GM23338 (cell line): ENCODE measurements at regions not wholly inside any gene's neighbourhood (a gene's known extent, or its start where the extent isn't known, plus 50 kb on each side); places are given as distances from the start of the nearest gene placed in this dataset.

ENCODE experiments used
- CREB1 ChIP-seq: fragments of 250-450 bp; sonication (Bioruptor Pico); IDR thresholded peaks from 2 replicates; pipeline ENCODE4 v1.5.0; 2020; ENCODE audit warnings: low read depth, mild to moderate bottlenecking, moderate library complexity
- CTCF ChIP-seq, 2 experiments: fragments of 200-600 bp in 1 of 2; sonication (generic) in 1 of 2; conservative IDR thresholded peaks; 2 replicates each; pipeline versions ENCODE4 v1.5.1 to v1.6.1; 2016 to 2017; ENCODE audit warnings: antibody characterized with exemption in 2 of 2, low read depth in 2 of 2, mild to moderate bottlenecking in 2 of 2, moderate library complexity in 1 of 2
- EZH2 ChIP-seq: fragments of 200-600 bp; sonication (generic); IDR thresholded peaks from one replicate; pipeline ENCODE4 v1.8.0; 2017; ENCODE audit warnings: antibody characterized with exemption, mild to moderate bottlenecking, low read depth; ENCODE audit not compliant: unreplicated experiment
- EZH2phosphoT487 ChIP-seq: fragments of 200-600 bp; sonication (generic); IDR thresholded peaks from one replicate; pipeline ENCODE4 v1.8.1; 2018; ENCODE audit warnings: antibody characterized with exemption; ENCODE audit not compliant: unreplicated experiment
- JUNB ChIP-seq: IDR thresholded peaks from one replicate; pipeline ENCODE4 v1.6.1; 2016; ENCODE audit warnings: antibody characterized with exemption; ENCODE audit not compliant: unreplicated experiment
- POLR2AphosphoS5 ChIP-seq: IDR thresholded peaks from 2 replicates; pipeline ENCODE4 v1.6.1; 2016; ENCODE audit warnings: antibody characterized with exemption, low read depth
- REST ChIP-seq: IDR thresholded peaks from one replicate; pipeline ENCODE4 v1.6.1; 2018; ENCODE audit warnings: antibody characterized with exemption; ENCODE audit not compliant: unreplicated experiment
- ZNF114 ChIP-seq: fragments of 250-450 bp; sonication (Bioruptor Pico); IDR thresholded peaks from 2 replicates; pipeline ENCODE4 v1.5.0; 2020; ENCODE audit warnings: mild to moderate bottlenecking, moderate library complexity
- ZNF331 ChIP-seq: fragments of 250-450 bp; sonication (Bioruptor Pico); IDR thresholded peaks from 2 replicates; pipeline ENCODE4 v1.5.0; 2020; ENCODE audit warnings: low read depth, mild to moderate bottlenecking, moderate library complexity
- ZNF462 ChIP-seq: fragments of 250-450 bp; sonication (Bioruptor Pico); IDR thresholded peaks from 2 replicates; pipeline ENCODE4 v1.5.0; 2020; ENCODE audit warnings: mild to moderate bottlenecking, moderate library complexity

GRCh38 chr6:168227840-168228239 is 91.7 kb downstream of the DACT2 start:
- no peak for TF ChIP-seq CTCF (conservative IDR thresholded peaks at IDR 0.05; ENCODE audit: low read depth in 2 of 2)
- no peak for TF ChIP-seq CREB1 (CRISPR knock-in tag)
- TF ChIP-seq EZH2phosphoT487 = no peak
- no peak for TF ChIP-seq POLR2AphosphoS5
- TF ChIP-seq EZH2 = no peak
- no peak for TF ChIP-seq JUNB
- no peak for TF ChIP-seq REST
- TF ChIP-seq ZNF114 (CRISPR knock-in tag) = no peak
- TF ChIP-seq ZNF462 = no peak
- no peak for TF ChIP-seq ZNF331
